CD4-positive, CD25-positive, alpha-beta regulatory T cell (primary cell): ENCODE measurements at regions not wholly inside any gene's neighbourhood (a gene's known extent, or its start where the extent isn't known, plus 50 kb on each side); places are given as distances from the start of the nearest gene placed in this dataset.
"Not testable (repeated sequence)": the region's sequence is repeated elsewhere in the genome, so short reads cannot be mapped to it uniquely, and the experiment has no call there.

Source experiments
- ATAC-seq, 2 donors: fragments of 150-1000 bp; cut with Tn5 transposase; one replicate each; pipeline ENCODE4 v1.10.0; 2021; ENCODE audit warnings: low read depth in 2 of 2, moderate number of reproducible peaks in 2 of 2, moderate library complexity in 1 of 2
- DNase-seq, 3 donors: peaks; one replicate each; pipeline versions ENCODE4 v3.0.0 to v3.0.0-alpha.2; 2012 to 2022; ENCODE audit warnings: mixed read lengths in 1 of 3
- H3K27ac ChIP-seq: one replicate; pipeline ENCODE4 v1.7.0; 2013; ENCODE audit warnings: mild to moderate bottlenecking, low read length; ENCODE audit not compliant: insufficient read depth, poor library complexity, severe bottlenecking
- H3K27me3 ChIP-seq: one replicate; pipeline ENCODE4 v1.7.0; 2013; ENCODE audit warnings: low read length; ENCODE audit not compliant: control insufficient read depth, insufficient read depth
- H3K36me3 ChIP-seq: one replicate; pipeline ENCODE4 v1.7.0; 2013; ENCODE audit warnings: mild to moderate bottlenecking, low read length, moderate library complexity; ENCODE audit not compliant: control insufficient read depth, insufficient read depth
- H3K4me1 ChIP-seq: 2 replicates; pipeline ENCODE4 v1.7.0; 2013; ENCODE audit warnings: mild to moderate bottlenecking, low read length; ENCODE audit not compliant: insufficient read depth, control insufficient read depth, poor library complexity, severe bottlenecking
- H3K4me3 ChIP-seq: one replicate; pipeline ENCODE4 v1.7.0; 2013; ENCODE audit warnings: low read depth, mild to moderate bottlenecking, low read length, moderate library complexity
- H3K9me3 ChIP-seq, 2 experiments: 1 replicate in 1 of 2; 2 replicates in 1 of 2; pipeline ENCODE4 v1.7.0; 2013; ENCODE audit warnings: low read length in 2 of 2, mild to moderate bottlenecking in 1 of 2, moderate library complexity in 1 of 2; ENCODE audit not compliant: control insufficient read depth in 2 of 2
- H3K27ac Mint-ChIP-seq, 3 donors: one replicate each; pipeline ENCODE4 v1.8.0; 2020 to 2022; ENCODE audit warnings: mild to moderate bottlenecking in 3 of 3, mixed read lengths in 3 of 3, moderate library complexity in 2 of 3
- H3K27me3 Mint-ChIP-seq: one replicate; pipeline ENCODE4 v1.8.0; 2022; ENCODE audit warnings: mild to moderate bottlenecking, mixed read lengths
- H3K36me3 Mint-ChIP-seq: one replicate; pipeline ENCODE4 v1.8.0; 2020; ENCODE audit warnings: mixed read lengths
- H3K4me1 Mint-ChIP-seq, 4 donors: one replicate each; pipeline ENCODE4 v1.8.0; 2020 to 2022; ENCODE audit warnings: mixed read lengths in 4 of 4, mild to moderate bottlenecking in 1 of 4
- H3K4me3 Mint-ChIP-seq, 4 donors: one replicate each; pipeline ENCODE4 v1.8.0; 2020 to 2022; ENCODE audit warnings: mild to moderate bottlenecking in 4 of 4, mixed read lengths in 4 of 4, moderate library complexity in 3 of 4
- H3K9me3 Mint-ChIP-seq, 7 donors: one replicate each; pipeline ENCODE4 v1.8.0; 2020 to 2022; ENCODE audit warnings: mixed read lengths in 7 of 7, mild to moderate bottlenecking in 3 of 7, moderate library complexity in 2 of 7

- no peak overlapping the region for H3K4me3 ChIP-seq
- Mint-ChIP-seq H3K4me1 (peaks cover 0 to 2% (median 0%) of the 10 kb centered on the region in 4 donors), H3K27me3 (no peaks in the 10 kb centered on the region), H3K36me3 (no peaks in the 10 kb centered on the region), H3K27ac (no peak overlapping the region), H3K4me3 (no peak overlapping the region), H3K9me3 (no peaks in the 10 kb centered on the region)
- H3K36me3 ChIP-seq, result no peaks in the 10 kb centered on the region
- H3K4me1 ChIP-seq, result no peaks in the 10 kb centered on the region
- no peak overlapping the region for H3K27ac ChIP-seq
- no peaks in the 10 kb centered on the region for H3K9me3 ChIP-seq
- DNase-seq, result no peak
- no peak for ATAC-seq
- H3K27me3 ChIP-seq, result no peaks in the 10 kb centered on the region
Observed at GRCh38 chr11:71091506-71092265, 160.7 kb downstream of the SHANK2 start.

GRCh38 chr11:71089571-71089970 is 162.8 kb downstream of the SHANK2 start:
- Mint-ChIP-seq H3K9me3 (no peaks in the 10 kb centered on the region), H3K27me3 (no peaks in the 10 kb centered on the region), H3K4me3 (no peak overlapping the region), H3K27ac (no peak overlapping the region), H3K4me1 (peaks cover 0 to 2% (median 0%) of the 10 kb centered on the region in 4 donors), H3K36me3 (no peaks in the 10 kb centered on the region)
- Histone ChIP-seq H3K4me1 (no peaks in the 10 kb centered on the region), H3K36me3 (no peaks in the 10 kb centered on the region), H3K9me3 (no peaks in the 10 kb centered on the region), H3K27me3 (no peaks in the 10 kb centered on the region), H3K4me3 (no peak overlapping the region), H3K27ac (no peak overlapping the region)
- no peak for DNase-seq
- no peak for ATAC-seq

GRCh38 chr11:71088314-71089215 is 163.8 kb downstream of the SHANK2 start:
- not testable (repeated sequence) for H3K36me3 Mint-ChIP-seq, H3K9me3 Mint-ChIP-seq, H3K27ac ChIP-seq, H3K27ac Mint-ChIP-seq, H3K4me3 ChIP-seq, H3K4me1 Mint-ChIP-seq, H3K36me3 ChIP-seq, H3K4me3 Mint-ChIP-seq, DNase-seq, H3K27me3 Mint-ChIP-seq, H3K9me3 ChIP-seq, H3K4me1 ChIP-seq, ATAC-seq, H3K27me3 ChIP-seq

- Mint-ChIP-seq H3K36me3 (no peaks in the 10 kb centered on the region), H3K27ac (no peak overlapping the region), H3K27me3 (no peaks in the 10 kb centered on the region), H3K9me3 (no peaks in the 10 kb centered on the region), H3K4me1 (peaks cover 0 to 2% (median 0%) of the 10 kb centered on the region in 4 donors), H3K4me3 (no peak overlapping the region)
- Histone ChIP-seq H3K27ac (no peak overlapping the region), H3K9me3 (no peaks in the 10 kb centered on the region), H3K4me1 (no peaks in the 10 kb centered on the region), H3K27me3 (no peaks in the 10 kb centered on the region), H3K4me3 (no peak overlapping the region), H3K36me3 (no peaks in the 10 kb centered on the region)
- DNase-seq, result peak in 1 of 3 donors; percentile 2
- ATAC-seq, result no peak
Observed at GRCh38 chr11:71086687-71087258, 165.6 kb downstream of the SHANK2 start.

GRCh38 chr11:71084306-71085012 is 167.9 kb downstream of the SHANK2 start:
- peaks cover 0 to under 1% (median 0%) of the 10 kb centered on the region in 4 donors for H3K4me1 Mint-ChIP-seq
- no peaks in the 10 kb centered on the region for H3K27me3 Mint-ChIP-seq
- ATAC-seq, result no peak
- no peak overlapping the region for H3K27ac Mint-ChIP-seq
- no peaks in the 10 kb centered on the region for H3K4me1 ChIP-seq
- no peak for DNase-seq
- no peak overlapping the region for H3K4me3 Mint-ChIP-seq
- H3K9me3 ChIP-seq, result no peaks in the 10 kb centered on the region
- H3K27ac ChIP-seq, result no peak overlapping the region
- no peaks in the 10 kb centered on the region for H3K9me3 Mint-ChIP-seq
- no peaks in the 10 kb centered on the region for H3K27me3 ChIP-seq
- no peaks in the 10 kb centered on the region for H3K36me3 Mint-ChIP-seq
- H3K36me3 ChIP-seq, result no peaks in the 10 kb centered on the region
- H3K4me3 ChIP-seq, result no peak overlapping the region

GRCh38 chr11:71083105-71083504 is 169.3 kb downstream of the SHANK2 start:
- Mint-ChIP-seq H3K36me3 (no peaks in the 10 kb centered on the region), H3K27me3 (no peaks in the 10 kb centered on the region), H3K9me3 (no peaks in the 10 kb centered on the region), H3K27ac (no peak overlapping the region), H3K4me3 (no peak overlapping the region), H3K4me1 (no peaks in the 10 kb centered on the region)
- DNase-seq (no peak), ATAC-seq (no peak)
- Histone ChIP-seq H3K4me3 (no peak overlapping the region), H3K36me3 (no peaks in the 10 kb centered on the region), H3K4me1 (no peaks in the 10 kb centered on the region), H3K27me3 (no peaks in the 10 kb centered on the region), H3K9me3 (no peaks in the 10 kb centered on the region), H3K27ac (no peak overlapping the region)

- Mint-ChIP-seq H3K9me3 (no peaks in the 10 kb centered on the region), H3K4me1 (no peaks in the 10 kb centered on the region), H3K27me3 (no peaks in the 10 kb centered on the region), H3K27ac (no peak overlapping the region), H3K4me3 (no peak overlapping the region), H3K36me3 (no peaks in the 10 kb centered on the region)
- no peaks in the 10 kb centered on the region for H3K4me1 ChIP-seq
- no peaks in the 10 kb centered on the region for H3K27me3 ChIP-seq
- H3K9me3 ChIP-seq, result no peaks in the 10 kb centered on the region
- no peak overlapping the region for H3K4me3 ChIP-seq
- ATAC-seq (no peak), DNase-seq (no peak)
- no peak overlapping the region for H3K27ac ChIP-seq
- H3K36me3 ChIP-seq, result no peaks in the 10 kb centered on the region
Observed at GRCh38 chr11:71082454-71082853, 169.9 kb downstream of the SHANK2 start.
